HG02938 (cell line): ENCODE measurements at regions not wholly inside any gene's neighbourhood (a gene's known extent, or its start where the extent isn't known, plus 50 kb on each side); places are given as distances from the start of the nearest gene placed in this dataset.

Experiments
- ATAC-seq: cut with Tn5 transposase; IDR thresholded peaks from one replicate; pipeline ENCODE4 v1.9.1; 2021; ENCODE audit warnings: mild to moderate bottlenecking, moderate library complexity; ENCODE audit not compliant: unreplicated experiment

DNA sequence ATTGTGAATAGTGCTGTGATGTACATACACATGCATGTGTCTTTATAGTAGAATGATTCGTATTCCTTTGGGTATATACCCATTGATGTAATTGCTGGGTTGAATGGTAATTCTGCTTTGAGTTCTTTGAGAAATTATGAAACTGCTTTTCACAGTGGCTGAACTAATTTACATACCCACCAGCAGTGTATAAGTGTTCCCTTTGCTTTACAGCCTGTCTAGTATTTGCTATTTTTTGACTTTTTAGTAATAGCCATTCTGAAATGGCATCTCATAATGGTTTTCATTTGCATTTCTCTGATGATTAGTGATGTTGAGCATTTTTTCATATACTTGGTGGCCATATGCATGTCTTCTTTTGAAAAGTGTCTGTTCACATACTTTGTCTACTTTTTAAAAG, 54.5 kb upstream of the FAM78B start:
- ATAC-seq, result peak; percentile 74

GRCh38 chr1:166233750-166234366, 67.1 kb upstream of the FAM78B start:
- no peak for ATAC-seq

- no peak for ATAC-seq
Observed at GRCh38 chr1:166235728-166236127, 68.9 kb upstream of the FAM78B start.

GRCh38 chr1:166237675-166238074, 70.9 kb upstream of the FAM78B start:
- no peak for ATAC-seq

DNA sequence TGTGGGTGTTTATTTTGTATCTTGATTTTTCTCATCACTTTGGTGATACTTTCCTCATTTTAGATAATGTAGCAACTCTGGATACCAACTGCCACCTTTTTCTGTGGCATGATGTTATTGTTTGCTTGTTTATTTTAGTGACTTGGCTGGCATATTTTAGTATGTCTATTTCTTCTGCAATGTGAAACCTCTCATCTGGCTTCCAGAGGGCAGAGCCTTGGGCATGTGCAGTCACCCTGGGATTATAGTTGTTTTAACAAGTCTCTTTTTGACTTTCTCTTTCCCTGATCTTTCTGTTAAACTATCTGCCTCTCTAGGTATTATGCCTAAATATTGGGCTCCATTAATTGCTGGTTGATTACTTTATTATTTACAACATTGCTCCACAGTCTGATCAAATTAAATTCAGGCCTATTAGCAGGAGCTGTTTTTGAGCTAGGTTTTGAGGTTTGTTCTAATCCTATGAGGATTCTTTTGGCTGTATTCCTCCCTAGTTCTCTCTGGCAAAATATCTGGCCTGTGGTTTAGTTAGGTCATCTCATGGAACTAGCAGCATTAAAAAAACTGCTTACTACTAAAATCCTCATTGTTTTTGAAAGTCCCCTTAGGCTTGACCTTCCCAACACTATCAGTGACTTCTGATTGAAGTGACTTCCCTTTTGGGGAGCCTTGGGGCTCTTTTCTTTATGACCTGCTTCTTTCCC, 86.4 kb upstream of the FAM78B start:
- ATAC-seq, result no peak

DNA sequence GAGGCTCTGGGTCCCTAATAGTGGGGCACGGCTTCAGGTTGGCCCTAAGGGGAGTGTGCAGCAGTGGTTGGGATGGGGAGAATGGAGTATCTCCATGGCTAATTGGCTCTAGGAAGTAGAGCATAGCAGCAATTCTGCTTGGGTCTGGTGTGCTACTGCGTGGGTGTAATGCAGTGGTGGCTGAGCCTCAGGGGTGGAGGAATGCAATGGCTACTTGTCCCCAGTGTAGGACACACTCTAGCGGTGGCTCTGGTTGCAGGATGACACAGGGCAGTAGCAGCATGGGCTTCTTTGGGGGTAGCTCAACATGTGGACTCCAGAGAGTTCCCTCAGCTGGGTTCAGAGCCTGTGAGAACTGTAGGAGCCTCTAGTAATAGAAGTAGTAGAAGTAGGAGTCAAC, 91.2 kb upstream of the FAM78B start:
- ATAC-seq, result no peak

- ATAC-seq, result no peak
Observed at GRCh38 chr1:166261511-166261910, 94.7 kb upstream of the FAM78B start.

- ATAC-seq, result no peak
Observed at GRCh38 chr1:166270476-166271150, 103.8 kb upstream of the FAM78B start.

DNA sequence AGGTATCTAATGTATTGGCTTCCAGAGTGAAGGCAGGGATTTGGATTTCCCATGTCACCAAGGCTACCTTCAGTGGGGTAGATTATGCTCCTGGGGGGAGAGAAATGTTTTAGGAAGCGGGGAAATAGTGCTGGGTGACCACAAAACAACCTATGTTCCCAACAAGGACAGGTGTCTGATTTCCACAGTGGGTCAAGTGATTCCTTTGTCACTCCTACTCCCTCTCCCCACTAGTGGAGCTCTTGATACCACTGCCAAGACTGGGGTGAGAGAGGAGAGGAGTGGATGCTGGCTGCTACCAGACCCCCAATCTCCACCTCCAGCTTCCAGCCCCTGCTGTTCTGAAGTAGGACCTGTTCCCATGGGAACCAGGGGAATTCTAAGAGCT, 104.3 kb upstream of the FAM78B start:
- no peak for ATAC-seq

DNA sequence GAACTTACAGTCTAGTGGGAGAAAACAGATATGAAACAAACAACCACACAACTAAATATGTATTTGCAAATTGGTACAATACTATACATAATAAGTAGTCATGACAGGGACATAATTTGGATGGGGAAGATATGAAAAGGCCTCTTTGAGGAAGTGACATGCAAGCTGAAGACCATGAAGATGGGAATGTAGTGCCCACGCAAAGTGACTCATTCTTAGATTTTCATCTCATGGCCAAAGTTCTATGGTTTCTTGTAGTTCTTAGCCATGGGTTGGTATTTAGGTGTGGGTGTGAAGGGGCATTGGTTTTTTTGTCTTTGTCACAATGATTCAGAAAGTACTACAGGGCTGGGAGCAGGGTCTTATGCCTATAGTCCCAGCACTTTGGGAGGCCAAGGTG, 105.4 kb upstream of the FAM78B start:
- no peak for ATAC-seq

DNA sequence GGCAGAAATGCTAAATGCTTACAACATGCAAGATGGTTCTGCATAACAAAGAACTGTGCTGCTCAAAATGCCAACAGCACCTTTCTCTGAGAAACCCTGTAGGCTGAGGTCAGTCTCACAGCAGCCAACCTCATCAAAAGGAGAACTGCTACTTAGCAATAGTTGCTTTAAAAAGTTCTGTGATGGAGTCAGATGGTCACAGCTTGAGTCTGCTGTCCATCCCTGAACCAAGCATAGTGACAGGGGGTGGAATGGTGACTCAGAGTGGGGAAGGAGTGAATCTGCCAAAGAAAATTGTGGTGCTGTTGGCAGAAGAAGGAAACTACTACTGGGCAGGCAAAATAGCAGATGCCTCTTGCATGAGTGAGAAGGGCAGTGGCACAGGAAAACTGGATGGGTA, 106.0 kb upstream of the FAM78B start:
- ATAC-seq, result peak; percentile 63

DNA sequence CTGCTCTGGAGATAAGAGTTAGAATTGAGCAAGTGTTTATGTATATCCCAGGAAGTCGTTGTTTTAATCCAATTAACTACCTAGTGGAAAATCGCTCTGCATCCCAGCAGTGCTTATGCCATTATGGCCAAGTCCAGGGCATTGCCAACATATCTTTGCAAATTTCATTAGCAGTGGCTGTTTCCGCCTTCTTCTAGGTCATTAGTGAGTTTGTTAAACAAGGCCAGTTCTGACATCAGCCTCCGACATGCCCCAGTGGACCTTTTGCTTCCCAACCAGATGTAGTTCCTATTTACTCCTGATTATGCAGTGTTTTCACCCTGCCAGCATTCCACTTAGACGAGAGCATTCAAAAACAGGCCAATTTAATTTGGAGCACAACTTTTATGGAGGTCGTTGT, 106.8 kb upstream of the FAM78B start:
- ATAC-seq, result no peak

DNA sequence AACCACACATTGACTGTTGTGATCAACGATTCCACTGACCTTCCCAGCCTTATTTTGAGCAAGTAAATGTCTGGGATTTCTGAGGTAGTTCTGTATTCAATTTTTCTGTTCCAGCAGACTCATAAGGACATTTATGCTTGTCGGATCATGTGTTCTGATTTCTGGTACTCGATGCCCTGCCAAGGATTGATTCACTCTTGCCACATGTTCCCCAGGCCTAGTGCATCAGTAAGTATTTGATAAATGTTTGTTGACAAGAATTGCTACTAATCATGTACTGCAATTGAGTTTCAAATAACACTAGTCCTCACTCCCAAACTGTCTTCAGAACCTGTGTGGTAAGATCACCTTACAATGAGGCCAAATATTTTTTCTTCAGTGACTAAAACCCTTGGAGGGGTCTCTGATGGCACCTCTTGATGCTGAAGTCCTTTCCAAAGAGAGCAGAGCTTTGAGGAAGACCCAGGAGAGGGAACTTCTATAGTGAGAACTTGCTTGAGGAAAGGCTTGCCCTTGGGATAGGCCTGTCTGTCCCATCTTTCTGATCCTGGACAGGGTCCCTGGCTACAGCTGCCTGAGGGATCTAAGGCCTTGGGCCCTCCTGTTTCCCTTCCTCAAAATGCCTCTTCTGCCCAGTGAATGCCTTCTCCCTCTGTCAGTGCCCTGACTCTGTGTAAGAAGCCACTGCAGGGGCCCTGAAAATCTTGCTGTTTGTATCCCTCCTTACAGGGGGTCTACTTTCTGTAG, 115.8 kb upstream of the FAM78B start:
- ATAC-seq, result no peak

GRCh38 chr1:166283190-166283589, 116.4 kb upstream of the FAM78B start:
- ATAC-seq, result no peak

- no peak for ATAC-seq
Observed at GRCh38 chr1:166283600-166283999, 116.8 kb upstream of the FAM78B start.

- ATAC-seq, result no peak
Observed at GRCh38 chr1:166289309-166290050, 122.7 kb upstream of the FAM78B start.

DNA sequence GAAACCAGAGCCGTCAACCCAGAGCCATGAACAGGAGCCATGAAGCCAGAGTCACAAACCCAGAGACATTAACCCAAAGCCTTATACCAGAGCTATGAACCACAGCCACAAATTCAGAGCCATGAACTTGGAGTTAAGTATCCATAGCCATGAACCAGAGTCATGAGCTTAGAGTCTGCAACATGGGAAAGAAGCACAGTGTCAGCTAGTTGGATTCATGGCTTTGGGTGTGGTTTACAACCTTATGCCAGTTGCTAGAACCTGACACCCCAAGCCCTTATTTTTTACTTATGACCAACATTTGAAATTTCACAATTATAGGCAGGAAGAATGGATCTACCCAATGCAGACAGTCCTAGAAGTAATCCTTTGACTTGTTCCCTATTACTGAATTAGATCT, 128.9 kb upstream of the FAM78B start:
- ATAC-seq, result no peak

- peak; percentile 53 for ATAC-seq
Observed at GRCh38 chr1:166297993-166298392, 131.2 kb upstream of the FAM78B start.

GRCh38 chr1:166300767-166301166, 134.0 kb upstream of the FAM78B start:
- no peak for ATAC-seq

- no peak for ATAC-seq
Observed at GRCh38 chr1:166302989-166303758, 136.4 kb upstream of the FAM78B start.
